ENCODE measurements at regions not wholly inside any gene's neighbourhood (a gene's known extent, or its start where the extent isn't known, plus 50 kb on each side); places are given as distances from the start of the nearest gene placed in this dataset.

DNA sequence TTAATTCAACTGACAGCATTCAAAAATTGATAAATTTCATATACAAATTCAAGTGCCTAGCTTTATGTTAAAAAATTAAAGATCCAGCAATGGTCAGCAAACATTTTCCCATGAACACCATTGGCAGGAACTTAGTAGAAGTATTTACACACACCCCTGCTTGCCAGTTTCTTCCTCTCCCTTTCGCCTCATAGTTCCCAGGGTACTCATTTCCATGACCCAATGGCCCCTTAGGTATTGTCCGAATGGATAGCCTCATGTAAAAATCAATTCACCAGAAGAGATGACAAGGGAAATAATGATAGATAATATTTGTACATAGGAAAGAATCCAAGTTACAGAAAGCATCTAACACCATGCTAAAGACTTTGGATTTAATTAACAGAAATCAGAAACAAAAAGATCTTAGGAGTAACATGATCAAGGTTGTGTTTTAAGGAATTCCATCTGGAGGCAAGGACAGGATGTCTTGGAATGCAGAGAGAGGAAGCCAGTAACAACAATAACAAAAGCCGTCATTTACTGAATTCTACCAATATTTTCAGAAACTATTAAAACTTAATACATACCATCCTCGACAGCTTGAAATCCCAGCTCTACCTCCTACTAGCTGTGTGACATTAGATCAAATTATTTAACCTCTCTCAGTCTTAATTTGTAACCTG is 423.0 kb downstream of the IRS1 start:
- Histone ChIP-seq H3K4me1 (no peaks in the 10 kb centered on the region), H3K27me3 (no peaks in the 10 kb centered on the region), H3K36me3 (no peaks in the 10 kb centered on the region), H3K9ac (ENCODE audit: low read depth in 2 of 2, low read length in 2 of 2) (no peak overlapping the region), H3K4me3 (no peak overlapping the region), H3K9me3 (no peaks in the 10 kb centered on the region), H3K27ac (no peak overlapping the region)
- intact Hi-C loops (cut with DNase I), result no loop called here
- TF ChIP-seq, protein P1, sequence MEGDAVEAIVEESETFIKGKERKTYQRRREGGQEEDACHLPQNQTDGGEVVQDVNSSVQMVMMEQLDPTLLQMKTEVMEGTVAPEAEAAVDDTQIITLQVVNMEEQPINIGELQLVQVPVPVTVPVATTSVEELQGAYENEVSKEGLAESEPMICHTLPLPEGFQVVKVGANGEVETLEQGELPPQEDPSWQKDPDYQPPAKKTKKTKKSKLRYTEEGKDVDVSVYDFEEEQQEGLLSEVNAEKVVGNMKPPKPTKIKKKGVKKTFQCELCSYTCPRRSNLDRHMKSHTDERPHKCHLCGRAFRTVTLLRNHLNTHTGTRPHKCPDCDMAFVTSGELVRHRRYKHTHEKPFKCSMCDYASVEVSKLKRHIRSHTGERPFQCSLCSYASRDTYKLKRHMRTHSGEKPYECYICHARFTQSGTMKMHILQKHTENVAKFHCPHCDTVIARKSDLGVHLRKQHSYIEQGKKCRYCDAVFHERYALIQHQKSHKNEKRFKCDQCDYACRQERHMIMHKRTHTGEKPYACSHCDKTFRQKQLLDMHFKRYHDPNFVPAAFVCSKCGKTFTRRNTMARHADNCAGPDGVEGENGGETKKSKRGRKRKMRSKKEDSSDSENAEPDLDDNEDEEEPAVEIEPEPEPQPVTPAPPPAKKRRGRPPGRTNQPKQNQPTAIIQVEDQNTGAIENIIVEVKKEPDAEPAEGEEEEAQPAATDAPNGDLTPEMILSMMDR (IDR thresholded peaks at IDR 0.05), result no peak
- no peak for DNase-seq

DNA sequence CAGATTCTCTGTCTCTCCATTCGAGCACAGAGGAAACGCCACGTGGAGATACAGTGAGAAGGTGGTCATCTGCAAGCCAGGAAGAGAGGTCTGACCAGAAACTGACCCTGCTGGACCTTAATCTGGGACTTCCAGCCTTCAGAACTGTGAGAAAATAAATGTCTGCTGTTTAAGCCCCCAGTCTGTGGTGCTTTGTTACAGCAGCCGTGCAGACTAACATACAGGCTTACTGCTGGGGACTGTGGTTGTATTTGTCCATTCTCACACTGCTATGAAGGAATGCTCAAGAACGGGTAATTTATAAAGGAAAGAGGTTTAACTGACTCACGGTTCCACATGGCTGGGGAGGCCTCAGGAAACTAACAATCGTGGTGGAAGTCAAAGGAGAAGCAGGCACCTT is 432.7 kb downstream of the IRS1 start:
- no peaks in the 10 kb centered on the region for H3K27me3 ChIP-seq
- no peak overlapping the region for H3K27ac ChIP-seq
- no peaks in the 10 kb centered on the region for H3K9me3 ChIP-seq
- H3K4me3 ChIP-seq, result no peak overlapping the region
- intact Hi-C loops (cut with DNase I), result no loop called here
- H3K4me1 ChIP-seq, result no peaks in the 10 kb centered on the region
- TF ChIP-seq, protein P1 (IDR thresholded peaks at IDR 0.05), result no peak
- H3K9ac ChIP-seq (ENCODE audit: low read depth in 2 of 2, low read length in 2 of 2), result no peak overlapping the region
- no peak for DNase-seq
- no peaks in the 10 kb centered on the region for H3K36me3 ChIP-seq

DNA sequence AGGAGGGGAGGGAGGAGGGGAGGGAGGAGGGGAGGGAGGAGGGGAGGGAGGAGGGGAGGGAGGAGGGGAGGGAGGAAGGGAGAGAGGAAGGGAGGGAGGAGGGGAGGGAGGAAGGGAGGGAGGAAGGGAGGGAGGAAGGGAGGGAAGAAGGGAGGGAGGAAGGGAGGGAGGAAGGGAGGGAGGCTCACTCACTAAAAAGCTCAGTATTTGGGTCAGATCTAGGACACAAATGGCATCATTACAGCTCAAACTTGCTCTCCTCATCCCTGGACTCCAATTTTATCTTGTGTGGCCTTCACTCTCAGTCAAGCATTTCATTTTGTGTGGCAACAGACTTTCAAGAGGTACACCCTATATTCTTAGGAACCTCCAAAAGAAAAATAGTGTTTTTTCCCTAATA is 435.4 kb downstream of the IRS1 start:
- no peak overlapping the region for H3K9ac ChIP-seq (ENCODE audit: low read depth in 2 of 2, low read length in 2 of 2)
- no peaks in the 10 kb centered on the region for H3K4me1 ChIP-seq
- H3K4me3 ChIP-seq, result no peak overlapping the region
- H3K9me3 ChIP-seq, result no peaks in the 10 kb centered on the region
- intact Hi-C loops (cut with DNase I), result no loop called here
- no peak overlapping the region for H3K27ac ChIP-seq
- TF ChIP-seq, protein P1 (IDR thresholded peaks at IDR 0.05), result no peak
- H3K36me3 ChIP-seq, result no peaks in the 10 kb centered on the region
- DNase-seq, result no peak
- no peaks in the 10 kb centered on the region for H3K27me3 ChIP-seq

GRCh38 chr2:226362980-226363379 is 436.6 kb downstream of the IRS1 start:
- TF ChIP-seq, protein P1 (IDR thresholded peaks at IDR 0.05), result no peak
- Histone ChIP-seq H3K9ac (ENCODE audit: low read depth in 2 of 2, low read length in 2 of 2) (no peak overlapping the region), H3K36me3 (no peaks in the 10 kb centered on the region), H3K4me1 (no peaks in the 10 kb centered on the region), H3K27me3 (no peaks in the 10 kb centered on the region), H3K4me3 (no peak overlapping the region), H3K9me3 (no peaks in the 10 kb centered on the region), H3K27ac (no peak overlapping the region)
- DNase-seq, result no peak
- intact Hi-C loops (cut with DNase I), result no loop called here

GRCh38 chr2:226360658-226361057 is 439.0 kb downstream of the IRS1 start:
- no peak for DNase-seq
- TF ChIP-seq, protein P1 (IDR thresholded peaks at IDR 0.05), result no peak

More at GRCh38 chr2:226360658-226361057, 439.0 kb downstream of the IRS1 start:
- Histone ChIP-seq H3K36me3 (no peaks in the 10 kb centered on the region), H3K4me3 (no peak overlapping the region), H3K9me3 (no peaks in the 10 kb centered on the region), H3K4me1 (no peaks in the 10 kb centered on the region), H3K27me3 (no peaks in the 10 kb centered on the region), H3K9ac (ENCODE audit: low read depth in 2 of 2, low read length in 2 of 2) (no peak overlapping the region), H3K27ac (no peak overlapping the region)
- intact Hi-C loops (cut with DNase I), result no loop called here
